Spleen (tissue), 11 donors: ENCODE measurements at regions not wholly inside any gene's neighbourhood (a gene's known extent, or its start where the extent isn't known, plus 50 kb on each side); places are given as distances from the start of the nearest gene placed in this dataset.
A peak's percentile ranks its signal among the peaks of the same experiment; 100 is the strongest.

ENCODE experiments used
- DNase-seq: peaks from one replicate; pipeline ENCODE4 v3.0.0-alpha.2; 2020
- H3K27ac ChIP-seq, 8 donors: fragments of 200-600 bp; sonication (generic) in 7 of 8; 1 replicate in 4 of 8; 2 replicates in 4 of 8; pipeline versions ENCODE4 v1.5.0 to v1.8.0; 2016 to 2021; ENCODE audit warnings: inconsistent platforms in 4 of 8, mild to moderate bottlenecking in 4 of 8, moderate library complexity in 1 of 8
- H3K27me3 ChIP-seq, 7 donors: fragments of 200-600 bp; sonication (generic) in 6 of 7; replicated peaks in 1 of 7; 1 replicate in 4 of 7; 2 replicates in 3 of 7; pipeline versions ENCODE4 v1.5.0 to v1.8.0; 2016 to 2021; ENCODE audit warnings: inconsistent platforms in 3 of 7, mild to moderate bottlenecking in 1 of 7
- H3K36me3 ChIP-seq, 6 donors: fragments of 200-600 bp; sonication (generic) in 5 of 6; 1 replicate in 4 of 6; 2 replicates in 2 of 6; pipeline versions ENCODE4 v1.5.0 to v1.8.0; 2016 to 2021; ENCODE audit warnings: inconsistent platforms in 2 of 6
- H3K4me1 ChIP-seq, 6 donors: fragments of 200-600 bp; sonication (generic) in 5 of 6; 1 replicate in 3 of 6; 2 replicates in 3 of 6; pipeline versions ENCODE4 v1.5.0 to v1.8.0; 2016 to 2021; ENCODE audit warnings: inconsistent platforms in 3 of 6
- H3K4me3 ChIP-seq, 8 donors: fragments of 200-600 bp; sonication (generic) in 7 of 8; 1 replicate in 4 of 8; 2 replicates in 4 of 8; pipeline versions ENCODE4 v1.5.0 to v1.8.0; 2016 to 2021; ENCODE audit warnings: inconsistent platforms in 4 of 8, mild to moderate bottlenecking in 4 of 8, moderate library complexity in 2 of 8
- H3K9me3 ChIP-seq, 8 donors: fragments of 200-600 bp; sonication (generic) in 7 of 8; 1 replicate in 4 of 8; 2 replicates in 4 of 8; pipeline versions ENCODE4 v1.5.0 to v1.8.0; 2016 to 2021; ENCODE audit warnings: inconsistent platforms in 4 of 8
- CTCF ChIP-seq, 11 experiments: fragments of 200-600 bp in 7 of 11; fragments of 450-650 bp in 4 of 11; sonication (generic) in 4 of 11; IDR thresholded peaks in 8 of 11; conservative IDR thresholded peaks in 3 of 11; 1 replicate in 7 of 11; 2 replicates in 4 of 11; pipeline versions ENCODE4 v1.4.0 to v1.8.0; 2016 to 2021; ENCODE audit warnings: antibody characterized with exemption in 11 of 11, inconsistent platforms in 4 of 11, mild to moderate bottlenecking in 1 of 11
- POLR2A ChIP-seq, 3 donors: fragments of 450-650 bp; IDR thresholded peaks; one replicate each; pipeline ENCODE4 v1.5.1; 2017; ENCODE audit warnings: antibody characterized with exemption in 3 of 3, mild to moderate bottlenecking in 1 of 3
- POLR2AphosphoS5 ChIP-seq, 3 donors: sonication (generic); formaldehyde crosslinking; IDR thresholded peaks; one replicate each; pipeline ENCODE4 v1.5.1; 2017; ENCODE audit warnings: antibody characterized with exemption in 3 of 3
- WGBS, 5 donors: extraction: QIAGEN DNeasy Blood & Tissue Kit in 3 of 5; methylation state at CpG; one replicate each; pipeline versions ENCODE4 v1.1.5 to v1.1.7; 2013 to 2018; 5-methylcytosine and 5-hydroxymethylcytosine counted together
- intact Hi-C: fragments of 100-400 bp; cut with DNase I; formaldehyde crosslinking; loops from one replicate; pipeline ENCODE4 v1.15.0; 2023; ENCODE audit warnings: low total_unique reads
- donor health status: healthy with polysubstance abuse.
- donor health status: DM: no; HTN: no; CAD: no; lungs with moderate emphysema.
- donor health status: DM: no; HTN: no; CAD: no.
- donor health status: Bipolar disorder and iron deficiency.
- donor health status: healthy.
- donor health status: DM: no; HTN: no; CAD: no.
- donor health status: DM: yes; HTN: yes; CAD: no.

GRCh38 chr2:204024503-204024902 is 87.9 kb downstream of the ICOS start:
- H3K27ac ChIP-seq, result no peak overlapping the region
- intact Hi-C loops, result no loop called here
- H3K36me3 ChIP-seq, result no peaks in the 10 kb centered on the region
- H3K9me3 ChIP-seq, result no peaks in the 10 kb centered on the region
- no peaks in the 10 kb centered on the region for H3K27me3 ChIP-seq
- no peak overlapping the region for H3K4me3 ChIP-seq
- DNase-seq, result no peak
- WGBS, 5 donors, result 48 to 62% (median 52%) methylated on average over 1 of the region's 1 CpG
- H3K4me1 ChIP-seq, result peaks cover 0 to 7% (median 0%) of the 10 kb centered on the region in 6 donors
- TF ChIP-seq POLR2A (IDR thresholded peaks at IDR 0.05) (no peak), CTCF (IDR thresholded peaks at IDR 0.05 in 8 of 11, conservative IDR thresholded peaks at IDR 0.05 in 3 of 11) (peak in 7 of 11 experiments; percentile 21 to 46 (median 38))

- Histone ChIP-seq H3K27me3 (no peaks in the 10 kb centered on the region), H3K4me3 (no peak overlapping the region), H3K27ac (no peak overlapping the region), H3K4me1 (peaks cover 0 to 7% (median 0%) of the 10 kb centered on the region in 6 donors), H3K9me3 (no peaks in the 10 kb centered on the region), H3K36me3 (no peaks in the 10 kb centered on the region)
- intact Hi-C loops, result no loop called here
- 86 to 92% (median 87%) methylated on average over 6 of the region's 6 CpGs for WGBS, 5 donors
- no peak for DNase-seq
- no peak for TF ChIP-seq POLR2A (IDR thresholded peaks at IDR 0.05)
- no peak for TF ChIP-seq POLR2AphosphoS5 (IDR thresholded peaks at IDR 0.05)
Observed at GRCh38 chr2:204024906-204025475, 88.4 kb downstream of the ICOS start.

GRCh38 chr2:204026294-204026693 is 89.7 kb downstream of the ICOS start:
- DNase-seq, result no peak
- Histone ChIP-seq H3K4me1 (peaks cover 0 to 7% (median 0%) of the 10 kb centered on the region in 6 donors), H3K4me3 (no peak overlapping the region), H3K27ac (no peak overlapping the region), H3K27me3 (no peaks in the 10 kb centered on the region), H3K9me3 (no peaks in the 10 kb centered on the region), H3K36me3 (no peaks in the 10 kb centered on the region)
- WGBS, 5 donors, result 89 to 95% (median 90%) methylated on average over 3 of the region's 3 CpGs
- intact Hi-C loops, result no loop called here
- TF ChIP-seq POLR2A (IDR thresholded peaks at IDR 0.05) (no peak), CTCF (IDR thresholded peaks at IDR 0.05 in 8 of 11, conservative IDR thresholded peaks at IDR 0.05 in 3 of 11) (no peak), POLR2AphosphoS5 (IDR thresholded peaks at IDR 0.05) (no peak)

- DNase-seq, result no peak
- WGBS, 5 donors, result 6 to 24% (median 14%) methylated on average over 3 of the region's 3 CpGs
- intact Hi-C loops, result no loop called here
Observed at GRCh38 chr2:204027091-204027490, 90.5 kb downstream of the ICOS start.

More at GRCh38 chr2:204027091-204027490, 90.5 kb downstream of the ICOS start:
- H3K4me1 ChIP-seq, result peaks cover 0 to 7% (median 0%) of the 10 kb centered on the region in 6 donors
- no peaks in the 10 kb centered on the region for H3K9me3 ChIP-seq
- TF ChIP-seq POLR2A (IDR thresholded peaks at IDR 0.05) (no peak), POLR2AphosphoS5 (IDR thresholded peaks at IDR 0.05) (no peak), CTCF (IDR thresholded peaks at IDR 0.05 in 8 of 11, conservative IDR thresholded peaks at IDR 0.05 in 3 of 11) (no peak)
- H3K27ac ChIP-seq, result no peak overlapping the region
- no peaks in the 10 kb centered on the region for H3K36me3 ChIP-seq
- no peaks in the 10 kb centered on the region for H3K27me3 ChIP-seq
- no peak overlapping the region for H3K4me3 ChIP-seq
